ENCODE measurements at regions not wholly inside any gene's neighbourhood (a gene's known extent, or its start where the extent isn't known, plus 50 kb on each side); places are given as distances from the start of the nearest gene placed in this dataset.

DNA sequence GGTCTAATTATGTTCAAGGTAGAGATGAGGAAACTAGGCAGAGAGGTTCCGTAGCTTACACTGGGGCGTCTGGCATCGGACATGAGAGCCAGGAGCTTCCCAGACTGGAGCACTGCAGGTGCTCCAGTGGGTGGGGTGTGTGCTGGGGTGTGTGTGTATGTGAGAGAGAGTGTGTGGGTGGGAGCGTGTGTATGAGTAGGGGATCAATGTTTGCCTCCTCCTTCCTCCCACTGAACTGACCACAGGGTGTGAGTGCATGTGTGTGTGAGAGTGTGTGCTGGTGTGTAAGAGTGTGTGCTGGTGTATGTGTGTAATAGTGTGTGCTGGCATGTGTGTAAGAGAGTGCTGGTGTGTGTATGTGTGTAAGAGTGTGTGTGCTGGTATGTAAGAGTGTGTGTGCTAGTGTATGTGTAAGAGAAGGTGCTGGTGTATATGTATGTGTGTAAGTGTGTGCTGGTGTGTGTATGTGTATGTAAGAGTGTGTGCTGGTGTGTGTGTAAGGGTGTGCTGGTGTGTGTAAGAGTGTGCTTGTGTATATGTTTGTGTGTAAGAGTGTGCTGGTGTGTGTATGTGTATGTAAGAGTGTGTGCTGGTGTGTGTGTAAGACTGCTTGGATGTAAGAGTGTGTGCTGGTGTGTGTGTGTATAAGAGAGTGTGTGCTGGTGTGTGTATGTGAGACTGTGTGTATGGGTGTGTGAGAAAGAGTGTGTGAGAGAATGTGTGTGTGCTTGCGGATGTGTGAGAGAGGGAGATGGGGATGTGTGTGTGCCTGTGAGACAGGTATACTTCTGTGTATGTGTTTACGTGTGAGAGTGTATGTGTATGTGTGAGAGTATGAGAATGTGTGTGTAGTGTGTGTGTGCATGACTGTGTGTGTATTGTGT lies 139.9 kb downstream of the MRM1 start:
- Histone ChIP-seq H3K4me3 (no peak overlapping the region), H3K4me1 (no peaks in the 10 kb centered on the region), H3K9me3 (no peaks in the 10 kb centered on the region), H3K27me3 (no peaks in the 10 kb centered on the region), H3K36me3 (no peaks in the 10 kb centered on the region), H3K27ac (no peak overlapping the region)
- no peak for TF ChIP-seq POLR2A (IDR thresholded peaks at IDR 0.05)
- TF ChIP-seq, protein P1, sequence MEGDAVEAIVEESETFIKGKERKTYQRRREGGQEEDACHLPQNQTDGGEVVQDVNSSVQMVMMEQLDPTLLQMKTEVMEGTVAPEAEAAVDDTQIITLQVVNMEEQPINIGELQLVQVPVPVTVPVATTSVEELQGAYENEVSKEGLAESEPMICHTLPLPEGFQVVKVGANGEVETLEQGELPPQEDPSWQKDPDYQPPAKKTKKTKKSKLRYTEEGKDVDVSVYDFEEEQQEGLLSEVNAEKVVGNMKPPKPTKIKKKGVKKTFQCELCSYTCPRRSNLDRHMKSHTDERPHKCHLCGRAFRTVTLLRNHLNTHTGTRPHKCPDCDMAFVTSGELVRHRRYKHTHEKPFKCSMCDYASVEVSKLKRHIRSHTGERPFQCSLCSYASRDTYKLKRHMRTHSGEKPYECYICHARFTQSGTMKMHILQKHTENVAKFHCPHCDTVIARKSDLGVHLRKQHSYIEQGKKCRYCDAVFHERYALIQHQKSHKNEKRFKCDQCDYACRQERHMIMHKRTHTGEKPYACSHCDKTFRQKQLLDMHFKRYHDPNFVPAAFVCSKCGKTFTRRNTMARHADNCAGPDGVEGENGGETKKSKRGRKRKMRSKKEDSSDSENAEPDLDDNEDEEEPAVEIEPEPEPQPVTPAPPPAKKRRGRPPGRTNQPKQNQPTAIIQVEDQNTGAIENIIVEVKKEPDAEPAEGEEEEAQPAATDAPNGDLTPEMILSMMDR (IDR thresholded peaks at IDR 0.05) = no peak
- ATAC-seq (no peak), DNase-seq (no peak)
- 83% methylated on average over 6 of the region's 6 CpGs for whole genome bisulfite sequencing (ENCODE audit: insufficient coverage, low coverage, low lambda C conversion rate, missing lambda C conversion rate)
- intact Hi-C loops (cut with DNase I) = no loop called here

DNA sequence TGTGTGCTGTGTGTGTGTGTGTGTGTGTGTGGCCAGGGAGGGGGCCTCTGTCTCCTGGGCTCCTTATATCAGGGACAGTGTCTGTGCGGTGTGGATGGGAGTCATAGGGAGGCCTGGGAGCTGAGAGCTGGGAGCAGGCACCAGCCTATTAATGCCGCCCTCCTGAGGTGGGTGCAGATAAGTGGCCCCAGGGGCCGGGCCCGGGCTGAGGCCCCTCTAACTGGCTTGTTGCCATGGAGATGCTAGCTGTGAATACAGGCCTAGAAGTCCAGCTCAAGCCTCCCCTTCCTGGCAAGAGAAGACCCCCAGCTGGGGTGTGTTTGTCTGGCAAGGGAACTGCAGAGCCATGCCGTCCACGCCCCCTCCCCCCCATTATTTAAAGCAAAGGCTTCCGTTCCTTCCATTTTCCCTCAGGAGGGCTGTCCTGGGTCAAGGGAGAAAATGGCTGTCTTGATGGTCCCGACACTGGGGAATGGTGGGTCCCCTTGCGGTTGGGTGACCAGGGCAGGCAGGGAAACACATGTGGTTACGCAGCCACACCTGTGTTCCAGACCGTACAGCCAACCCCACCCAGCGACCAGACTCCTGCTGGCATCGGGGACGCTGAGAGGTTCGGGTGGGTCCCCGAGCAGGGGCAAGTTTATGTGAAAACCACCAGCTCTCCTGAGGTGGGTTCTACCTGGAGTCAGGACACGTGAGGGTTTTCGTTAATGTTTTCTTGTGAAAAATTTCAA lies 141.1 kb downstream of the MRM1 start:
- H3K4me1 ChIP-seq = no peaks in the 10 kb centered on the region
- WGBS (ENCODE audit: insufficient coverage, low coverage, low lambda C conversion rate, missing lambda C conversion rate) = 81% methylated on average over 7 of the region's 18 CpGs
- intact Hi-C loops (cut with DNase I) = no loop called here
- no peaks in the 10 kb centered on the region for H3K9me3 ChIP-seq
- H3K27ac ChIP-seq = no peak overlapping the region
- no peak overlapping the region for H3K4me3 ChIP-seq
- no peaks in the 10 kb centered on the region for H3K27me3 ChIP-seq
- H3K36me3 ChIP-seq = no peaks in the 10 kb centered on the region
- ATAC-seq = no peak
- TF ChIP-seq, protein P1 (IDR thresholded peaks at IDR 0.05) = no peak
- TF ChIP-seq POLR2A (IDR thresholded peaks at IDR 0.05) = no peak
- no peak for DNase-seq

DNA sequence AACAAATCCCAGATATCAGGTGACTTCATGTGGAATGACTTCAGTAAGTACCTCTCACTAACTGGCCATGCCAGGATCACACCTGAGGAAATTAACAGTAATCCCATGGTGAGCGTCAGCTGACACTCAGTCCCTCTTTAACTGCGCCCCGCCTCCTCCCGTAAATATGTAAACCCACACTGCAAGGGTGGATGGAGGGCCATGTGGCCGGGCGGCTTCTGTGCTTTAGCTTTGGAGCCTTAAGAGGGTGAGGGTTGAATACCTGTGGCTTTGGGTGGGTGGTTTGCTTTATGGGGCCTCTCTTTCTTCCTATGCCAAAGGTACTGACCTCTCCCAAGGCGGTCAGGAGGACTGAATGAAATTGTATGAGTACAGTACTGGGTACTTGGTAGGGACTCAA lies 141.7 kb downstream of the MRM1 start:
- DNase-seq (no peak), ATAC-seq (no peak)
- intact Hi-C loops (cut with DNase I) = no loop called here
- 64% methylated on average over 6 of the region's 7 CpGs for WGBS (ENCODE audit: insufficient coverage, low coverage, low lambda C conversion rate, missing lambda C conversion rate)
- Histone ChIP-seq H3K4me1 (no peaks in the 10 kb centered on the region), H3K36me3 (no peaks in the 10 kb centered on the region), H3K9me3 (no peaks in the 10 kb centered on the region), H3K27me3 (no peaks in the 10 kb centered on the region), H3K4me3 (no peak overlapping the region), H3K27ac (no peak overlapping the region)
- TF ChIP-seq POLR2A (IDR thresholded peaks at IDR 0.05) = no peak
- TF ChIP-seq, protein P1 (IDR thresholded peaks at IDR 0.05) = no peak

DNA sequence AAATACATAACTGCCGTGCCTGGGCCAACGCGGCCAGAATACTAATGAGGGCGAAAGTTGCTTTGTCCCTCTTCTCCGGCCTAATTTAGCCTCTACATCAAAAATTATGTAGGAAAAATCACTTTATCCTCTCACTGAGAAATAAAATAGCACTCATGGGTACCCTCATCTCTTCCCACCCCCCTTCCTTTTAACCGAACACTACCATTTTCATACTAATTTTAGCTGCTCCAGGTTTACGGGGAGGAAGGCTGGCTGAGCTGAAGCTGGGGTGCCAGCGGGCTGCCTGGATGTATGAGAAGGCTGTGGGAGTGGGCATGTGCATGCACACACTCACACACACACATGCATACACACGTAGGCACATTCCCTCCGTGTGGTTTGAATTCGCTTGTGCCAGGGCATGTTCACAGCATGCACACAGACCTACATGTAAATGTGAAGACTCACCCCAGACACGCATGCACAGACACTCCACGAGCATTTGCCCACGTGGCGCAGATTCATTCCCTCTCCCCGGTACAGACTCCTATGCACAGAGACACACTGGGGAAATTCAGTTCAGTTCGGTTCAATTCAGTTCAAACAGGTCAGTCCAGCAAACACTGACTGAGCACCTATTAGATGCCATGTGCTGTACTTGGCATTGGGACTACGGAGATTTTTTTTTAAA lies 145.1 kb downstream of the MRM1 start:
- 81% methylated on average over 15 of the region's 18 CpGs for WGBS (ENCODE audit: insufficient coverage, low coverage, low lambda C conversion rate, missing lambda C conversion rate)
- Histone ChIP-seq H3K9me3 (no peaks in the 10 kb centered on the region), H3K27ac (no peak overlapping the region), H3K4me1 (no peaks in the 10 kb centered on the region), H3K4me3 (no peak overlapping the region), H3K27me3 (no peaks in the 10 kb centered on the region), H3K36me3 (no peaks in the 10 kb centered on the region)
- ATAC-seq = no peak
- DNase-seq = no peak
- TF ChIP-seq, protein P1 (IDR thresholded peaks at IDR 0.05) = no peak
- no peak for TF ChIP-seq POLR2A (IDR thresholded peaks at IDR 0.05)
- intact Hi-C loops (cut with DNase I) = no loop called here

Measured in right lobe of liver (tissue), 6 donors.